ENCODE measurements at regions not wholly inside any gene's neighbourhood (a gene's known extent, or its start where the extent isn't known, plus 50 kb on each side); places are given as distances from the start of the nearest gene placed in this dataset.

DNA sequence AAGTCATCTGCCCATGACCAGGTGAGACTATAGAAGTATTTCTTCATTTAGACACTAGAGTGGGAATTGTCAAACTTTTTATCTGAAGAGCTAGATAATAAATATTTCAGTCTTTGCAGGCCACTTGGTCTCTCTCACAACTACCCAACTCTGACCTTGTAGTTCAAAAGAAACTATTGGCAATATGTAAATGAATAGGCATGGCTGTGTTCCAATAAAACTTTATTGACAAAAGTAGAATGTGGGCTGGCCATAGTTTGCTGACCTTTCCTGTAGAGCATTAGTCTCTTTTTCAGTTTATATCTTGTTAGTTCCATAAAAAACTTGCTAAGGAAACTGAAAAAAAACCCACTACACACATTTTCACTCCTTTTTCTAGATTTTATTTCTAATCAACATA is 535.5 kb downstream of the PRR16 start:
- no peak for DNase-seq
- intact Hi-C loops (cut with micrococcal nuclease) (no loop called here), dilution Hi-C loops (cut with HindIII; ENCODE audit: low sequenced_read_pairs, unreplicated experiment) (no loop called here), in situ Hi-C loops (cut with MboI; ENCODE audit: low sequenced_read_pairs) (no loop called here)
- H3K79me1 ChIP-seq (ENCODE audit: low read depth in 1 of 2, low read length in 2 of 2) = no peaks in the 10 kb centered on the region
- no peak overlapping the region for H2BK5ac ChIP-seq (ENCODE audit: low read depth, low read length, poor library complexity, severe bottlenecking)
- H2BK20ac ChIP-seq (ENCODE audit: low read depth, low read length) = no peak overlapping the region
- no peaks in the 10 kb centered on the region for H3K9me1 ChIP-seq (ENCODE audit: insufficient read depth, low read length)
- H3K4me2 ChIP-seq (ENCODE audit: low read depth, low read length) = no peak overlapping the region
- H3K36me3 ChIP-seq (ENCODE audit: control insufficient read depth, insufficient read depth, low read length) = no peaks in the 10 kb centered on the region
- no peak overlapping the region for H3K4me3 ChIP-seq (ENCODE audit: insufficient read depth, low read depth, low read length)
- no peak overlapping the region for H3K14ac ChIP-seq (replicated peaks; ENCODE audit: low read depth, low read length)
- no peak overlapping the region for H2AK9ac ChIP-seq (replicated peaks; ENCODE audit: low read depth, low read length, poor library complexity)
- H2BK120ac ChIP-seq (ENCODE audit: low read depth, low read length) = no peak overlapping the region
- H3K27ac ChIP-seq (ENCODE audit: insufficient read depth, low read length) = no peak overlapping the region
- H4K20me1 ChIP-seq (ENCODE audit: insufficient read depth, low read length) = no peaks in the 10 kb centered on the region
- no peaks in the 10 kb centered on the region for H3K9me3 ChIP-seq (ENCODE audit: control insufficient read depth, insufficient read depth, low read length)
- H4K8ac ChIP-seq (ENCODE audit: low read depth in 2 of 2, low read length in 2 of 2) = no peak overlapping the region
- no peak for TF ChIP-seq ELK1 (IDR thresholded peaks at IDR 0.05; ENCODE audit: borderline replicate concordance, low read depth, low read length)
- TF ChIP-seq CTCF (conservative IDR thresholded peaks at IDR 0.05; ENCODE audit: low read depth, low read length) = no peak
- TF ChIP-seq BHLHE40 (IDR thresholded peaks at IDR 0.05; ENCODE audit: low read depth, low read length) = no peak
- TF ChIP-seq CHD1 (IDR thresholded peaks at IDR 0.05; ENCODE audit: low read depth, low read length) = no peak
- TF ChIP-seq MAZ (IDR thresholded peaks at IDR 0.05; ENCODE audit: borderline replicate concordance, low read depth, low read length) = no peak
- TF ChIP-seq RFX5 (IDR thresholded peaks at IDR 0.05; ENCODE audit: low read depth, low read length) = no peak
- TF ChIP-seq MAFK (IDR thresholded peaks at IDR 0.05; ENCODE audit: low read depth, low read length) = no peak
- TF ChIP-seq MXI1 (IDR thresholded peaks at IDR 0.05; ENCODE audit: borderline replicate concordance, low read depth, low read length) = no peak
- TF ChIP-seq RCOR1 (IDR thresholded peaks at IDR 0.05; ENCODE audit: insufficient replicate concordance, low read length) = no peak
- no peak for TF ChIP-seq FOS (IDR thresholded peaks at IDR 0.05; ENCODE audit: low read depth, low read length)
- TF ChIP-seq POLR2A (IDR thresholded peaks at IDR 0.05; ENCODE audit: low read depth, low read length) = no peak
- TF ChIP-seq NFE2L2 (IDR thresholded peaks at IDR 0.05; ENCODE audit: low read depth, low read length) = no peak
- H2AK5ac ChIP-seq (ENCODE audit: low read depth, low read length) = no peak overlapping the region
- no peaks in the 10 kb centered on the region for H3K27me3 ChIP-seq (ENCODE audit: control insufficient read depth, insufficient read depth, low read length)
- no peak overlapping the region for H3K23ac ChIP-seq (ENCODE audit: low read depth, low read length)
- no peak overlapping the region for H3K18ac ChIP-seq (ENCODE audit: low read depth, low read length)
- no peak for ATAC-seq (ENCODE audit: low read depth)
- ChIA-PET CTCF (no interaction called here), POLR2A (ENCODE audit: unreplicated experiment) (no interaction called here)
- no peaks in the 10 kb centered on the region for H3K4me1 ChIP-seq (ENCODE audit: control insufficient read depth, insufficient read depth, low read length)
- no peak overlapping the region for H3K9ac ChIP-seq (ENCODE audit: low read depth, low read length)
- H4K91ac ChIP-seq (ENCODE audit: insufficient read depth, low read depth, low read length) = no peak overlapping the region
- no peak overlapping the region for H3K4ac ChIP-seq (ENCODE audit: low read depth, low read length)
- no peak overlapping the region for H3K56ac ChIP-seq (ENCODE audit: extremely low read depth, insufficient read depth, low read length)
- no peak overlapping the region for H2BK15ac ChIP-seq (ENCODE audit: low read depth, low read length)
- no peak overlapping the region for H2AFZ ChIP-seq (replicated peaks; ENCODE audit: low read length, poor library complexity)
- BruUV-seq (replicated peaks) = no TSS peak
- no peak overlapping the region for H4K5ac ChIP-seq (ENCODE audit: low read depth, low read length)

Measured in IMR-90 (cell line).